ENCODE measurements at regions not wholly inside any gene's neighbourhood (a gene's known extent, or its start where the extent isn't known, plus 50 kb on each side); places are given as distances from the start of the nearest gene placed in this dataset.
"Not testable (repeated sequence)": the region's sequence is repeated elsewhere in the genome, so short reads cannot be mapped to it uniquely, and the experiment has no call there.

DNA sequence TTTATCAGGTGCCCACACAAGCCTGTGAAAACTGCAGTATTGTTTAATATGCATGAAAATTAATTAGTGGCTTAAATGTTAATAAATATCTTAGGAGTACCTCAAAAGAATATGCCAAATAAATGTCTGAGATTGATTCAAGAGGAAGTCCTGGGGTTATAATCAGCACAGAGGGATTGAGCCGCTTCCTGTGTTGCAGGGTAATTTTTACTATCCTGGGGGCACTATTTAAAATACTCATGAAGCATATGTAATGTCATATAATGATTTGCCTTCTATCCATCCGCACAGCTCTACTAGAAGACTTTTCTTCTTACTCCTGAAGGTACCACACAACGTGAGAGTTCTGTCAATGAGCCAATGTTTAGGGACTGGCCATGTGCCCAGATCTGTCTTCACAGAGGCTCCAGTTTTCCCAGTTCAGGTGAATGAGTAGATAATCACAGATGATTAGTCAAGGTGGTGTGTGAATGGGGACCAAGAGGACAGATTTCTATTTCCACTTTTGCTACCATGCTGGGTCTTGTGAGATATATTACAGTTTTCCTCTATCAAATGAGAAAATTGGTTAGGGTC lies 233.3 kb downstream of the USP46 start:
- DNase-seq, result no peak
- no peak for ATAC-seq
- intact Hi-C loops (cut with DNase I), result no loop called here

DNA sequence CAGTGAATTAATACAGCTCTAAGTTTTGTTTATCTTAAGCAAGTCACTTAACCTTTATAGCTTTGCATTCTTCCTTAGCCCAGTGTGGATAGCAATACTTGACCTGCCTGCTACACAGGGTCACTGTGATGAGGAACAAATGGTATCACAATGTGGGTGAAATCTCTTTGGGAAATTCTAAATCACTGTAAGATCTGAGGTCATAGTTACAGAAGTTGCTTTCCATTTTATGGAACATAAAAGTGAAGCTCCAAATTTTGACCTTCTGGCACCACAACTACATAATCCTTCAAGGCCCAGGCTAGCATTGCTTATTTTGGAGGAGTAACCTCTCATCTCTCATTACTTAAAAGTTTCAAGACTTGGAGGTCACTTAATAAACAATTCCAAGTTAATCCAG lies 227.7 kb downstream of the USP46 start:
- ATAC-seq (no peak), DNase-seq (no peak)
- intact Hi-C loops (cut with DNase I), result no loop called here

DNA sequence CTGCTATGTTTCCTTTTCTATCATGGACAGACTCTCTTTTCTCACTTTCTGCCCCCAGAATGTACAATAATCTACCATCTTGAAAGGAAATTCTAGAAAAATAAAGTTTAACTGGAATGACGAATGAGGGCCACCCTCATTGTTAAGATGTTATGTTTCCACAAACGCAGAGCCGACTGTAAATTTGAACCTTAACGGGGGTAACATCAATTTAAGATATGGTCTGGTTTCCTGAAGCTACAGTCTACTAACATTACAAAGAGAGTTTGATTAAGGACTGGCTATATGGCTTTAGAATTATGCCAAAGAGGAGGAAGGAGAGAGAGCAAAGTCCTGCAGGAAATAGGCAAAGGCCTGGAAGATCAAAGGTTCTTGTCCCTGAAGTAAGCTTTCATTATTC lies 227.2 kb downstream of the USP46 start:
- DNase-seq (no peak), ATAC-seq (no peak)
- intact Hi-C loops (cut with DNase I), result no loop called here

DNA sequence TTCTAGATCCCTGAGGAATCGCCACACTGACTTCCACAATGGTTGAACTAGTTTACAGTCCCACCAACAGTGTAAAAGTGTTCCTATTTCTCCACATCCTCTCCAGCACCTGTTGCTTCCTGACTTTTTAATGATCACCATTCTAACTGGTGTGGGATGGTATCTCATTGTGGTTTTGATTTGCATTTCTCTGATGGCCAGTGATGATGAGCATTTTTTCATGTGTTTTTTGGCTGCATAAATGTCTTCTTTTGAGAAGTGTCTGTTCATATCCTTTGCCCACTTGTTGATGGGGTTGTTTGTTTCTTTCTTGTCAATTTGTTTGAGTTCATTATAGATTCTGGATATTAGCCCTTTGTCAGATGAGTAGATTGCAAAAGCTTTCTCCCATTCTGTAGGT lies 216.6 kb downstream of the USP46 start:
- DNase-seq; intact Hi-C loops (cut with DNase I); ATAC-seq: not testable (repeated sequence)

DNA sequence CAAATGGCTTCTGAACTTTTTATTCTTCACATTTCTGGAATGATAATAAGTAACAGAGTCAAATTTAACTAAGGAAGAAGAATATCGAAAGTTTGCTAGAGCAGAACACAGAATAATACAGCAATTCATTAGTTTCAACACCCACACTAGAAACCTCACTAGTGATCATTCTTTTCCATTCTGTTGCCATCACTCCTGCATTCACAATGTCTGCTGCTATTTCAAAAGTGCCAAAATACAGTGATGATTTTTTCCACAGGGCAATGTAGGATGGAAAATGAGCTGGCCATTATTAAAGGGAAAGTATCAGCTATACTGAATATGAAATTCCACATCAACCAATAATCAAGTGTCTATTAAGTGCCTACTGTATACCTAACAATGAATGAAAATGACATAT lies 186.7 kb downstream of the USP46 start:
- intact Hi-C loops (cut with DNase I), result no loop called here
- DNase-seq, result no peak
- no peak for ATAC-seq

DNA sequence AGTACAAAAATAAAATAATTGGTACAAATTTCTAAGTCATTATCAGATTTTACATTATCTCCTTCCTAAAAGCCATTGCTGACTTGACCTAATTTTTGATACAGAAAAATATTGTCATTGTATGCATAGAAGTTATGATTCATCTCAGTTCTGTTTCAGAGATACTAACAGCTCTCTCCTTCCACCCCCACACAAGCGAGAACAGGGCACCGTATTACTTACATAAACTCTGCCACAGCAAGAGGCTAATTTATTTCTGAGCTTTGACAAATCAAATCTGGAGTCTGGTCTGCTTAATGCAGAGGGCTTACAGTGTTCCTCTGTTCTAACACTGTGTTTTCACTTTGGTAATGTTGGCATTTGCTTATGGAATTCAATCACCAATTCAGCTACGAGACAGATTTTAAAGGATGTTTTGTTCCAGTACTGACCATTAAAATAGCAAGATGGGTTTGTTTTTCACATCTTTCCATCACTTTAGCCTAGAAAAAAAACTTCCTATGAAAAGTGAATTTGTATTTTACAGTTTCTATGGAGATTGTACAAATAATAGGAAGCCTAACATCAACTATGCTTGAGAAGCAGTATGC lies 181.8 kb downstream of the USP46 start:
- no peak for DNase-seq
- intact Hi-C loops (cut with DNase I), result no loop called here
- ATAC-seq, result no peak

DNA sequence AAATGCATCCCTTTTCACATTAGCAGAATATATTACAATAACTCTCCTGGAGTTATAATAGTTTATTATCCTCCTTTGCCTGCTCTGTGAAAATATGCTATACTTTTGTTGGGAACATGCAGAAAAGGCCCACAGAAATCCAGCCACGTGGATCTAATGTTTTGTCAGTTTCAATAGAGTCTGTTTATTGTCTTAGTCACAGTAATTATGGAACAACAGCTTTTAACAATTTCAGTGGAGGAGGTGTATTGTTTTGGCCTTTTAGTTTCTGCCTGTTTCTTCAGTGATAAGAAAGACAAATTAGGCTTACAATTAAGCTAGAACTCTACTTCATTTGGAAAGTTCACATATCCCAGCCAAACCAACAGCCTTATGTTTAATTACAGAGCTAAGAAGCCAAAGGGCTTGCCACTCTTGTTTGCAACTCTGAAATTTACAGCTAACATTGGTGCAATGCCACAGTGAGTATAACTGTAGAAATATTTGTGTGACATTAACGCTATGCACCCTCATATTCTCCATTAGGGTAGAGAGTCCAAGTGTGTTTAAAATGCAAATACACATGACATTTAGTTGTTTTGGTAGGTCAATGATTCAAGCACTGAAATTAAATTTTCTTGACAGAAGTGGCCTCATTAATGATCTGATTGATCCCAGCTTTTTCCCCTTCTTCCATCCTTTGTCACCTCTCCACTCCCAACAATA lies 175.8 kb downstream of the USP46 start:
- intact Hi-C loops (cut with DNase I), result no loop called here
- DNase-seq (no peak), ATAC-seq (no peak)

DNA sequence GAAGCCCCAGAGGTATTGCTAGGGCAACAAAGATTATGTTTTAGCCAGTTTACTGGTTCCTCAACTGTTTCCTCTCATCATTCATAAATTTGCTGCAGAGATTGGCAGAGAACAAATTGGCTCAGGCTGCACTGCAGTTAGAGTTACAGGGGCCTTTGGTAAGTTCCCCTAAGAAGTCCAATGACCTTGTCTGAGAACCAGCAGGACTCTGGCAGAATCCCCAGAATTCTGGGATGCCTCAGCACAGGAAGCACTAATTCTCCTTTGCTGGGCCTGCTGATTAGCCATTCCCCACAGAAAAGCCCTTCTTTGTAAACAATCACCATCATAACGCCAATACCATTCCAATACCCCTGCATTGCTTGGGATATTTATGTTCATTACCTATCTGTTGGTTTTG lies 151.3 kb downstream of the USP46 start:
- intact Hi-C loops (cut with DNase I), result loop anchor here in 1 of 2 donors (10.0 kb wide), 1 partner anchor 133 kb away; no protein-coding TSS in a partner anchor
- peak; percentile 78 to 89 for ATAC-seq
- DNase-seq, result peak; percentile 22

DNA sequence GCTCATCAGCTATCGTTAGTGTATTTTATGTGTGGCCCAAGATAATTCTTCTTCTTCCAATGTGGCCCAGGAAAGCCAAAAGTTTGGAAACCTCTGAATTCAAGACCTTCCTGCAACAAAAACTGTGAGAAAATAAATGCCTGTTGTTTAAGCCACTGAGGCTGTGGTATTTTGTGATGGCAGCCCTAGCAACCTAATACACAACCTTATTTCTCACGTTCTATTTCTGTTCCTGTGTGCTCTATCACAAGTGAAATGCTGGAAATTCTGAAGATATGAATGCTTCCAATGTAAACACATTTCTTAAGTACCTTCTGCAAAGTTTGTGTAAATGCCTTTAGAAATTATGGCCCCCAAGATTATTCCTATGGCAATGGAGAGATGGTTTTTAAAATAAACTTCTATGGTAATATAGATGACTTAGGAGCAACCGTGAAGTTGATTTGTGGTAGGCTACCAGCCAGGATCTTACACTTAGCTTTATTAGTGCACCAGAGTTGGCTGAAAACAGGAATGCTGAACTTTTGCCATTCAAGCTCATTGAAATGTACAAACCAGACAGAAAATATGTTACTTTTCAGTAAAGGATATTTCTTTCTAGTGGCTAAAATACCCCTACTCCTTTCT lies 148.0 kb downstream of the USP46 start:
- DNase-seq (no peak), ATAC-seq (peak; percentile 38 to 39)
- intact Hi-C loops (cut with DNase I), result no loop called here

DNA sequence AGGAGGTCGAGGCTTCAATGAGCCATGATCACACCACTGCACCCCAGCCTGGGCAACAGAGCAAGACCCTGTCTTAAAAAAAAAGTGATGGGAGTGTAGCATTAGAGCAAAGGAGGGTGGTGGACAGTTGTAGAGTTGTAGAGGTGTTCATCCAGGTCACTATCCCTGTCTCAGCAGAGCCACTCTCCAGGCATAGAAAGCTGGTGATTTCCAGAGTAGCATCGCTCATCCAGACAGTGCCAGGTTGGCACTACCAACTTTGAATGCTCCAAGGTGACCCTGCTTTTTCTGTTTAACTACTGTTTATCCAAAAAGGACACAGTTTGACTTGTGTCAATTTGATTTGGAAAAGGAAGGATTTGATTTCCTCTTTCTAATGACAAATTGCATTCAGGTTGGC lies 147.3 kb downstream of the USP46 start:
- no peak for ATAC-seq
- DNase-seq, result no peak
- intact Hi-C loops (cut with DNase I), result no loop called here

DNA sequence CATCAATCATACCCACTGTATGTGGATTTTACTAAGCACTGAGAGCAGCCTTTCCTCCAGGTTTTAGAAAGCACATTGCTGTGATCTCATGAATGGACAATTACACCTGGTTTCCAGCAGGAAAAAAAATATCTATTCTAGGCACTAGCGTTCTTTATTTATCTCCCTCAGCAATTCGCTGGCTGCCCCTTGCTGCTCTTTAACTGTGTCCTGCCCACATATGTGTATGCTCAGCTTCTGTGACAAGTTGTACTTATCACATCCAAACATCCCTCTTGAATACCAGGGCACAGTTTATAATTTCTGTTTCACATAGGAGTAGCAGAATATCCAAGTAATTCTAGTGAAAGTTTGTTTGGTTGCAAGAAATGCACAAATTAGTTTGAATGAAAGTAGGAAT lies 146.8 kb downstream of the USP46 start:
- DNase-seq (no peak), ATAC-seq (no peak)
- intact Hi-C loops (cut with DNase I), result no loop called here

DNA sequence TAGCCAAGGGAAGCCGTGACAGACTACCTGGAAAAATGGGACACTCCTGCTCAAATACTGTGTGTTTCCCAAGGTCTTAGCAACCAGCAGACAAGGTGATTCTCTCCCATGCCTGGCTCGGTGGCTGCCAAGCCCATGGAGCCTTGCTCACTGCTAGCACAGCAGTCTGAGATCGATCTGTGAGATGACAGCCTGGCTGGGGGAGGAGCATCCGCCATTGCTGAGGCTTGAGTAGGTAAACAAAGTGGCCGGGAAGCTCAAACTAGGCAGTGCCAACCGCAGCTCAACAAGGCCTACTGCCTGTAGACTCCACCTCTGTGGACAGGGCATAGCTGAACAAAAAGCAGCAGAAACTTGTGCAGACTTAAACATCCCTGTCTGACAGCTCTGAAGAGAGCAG lies 137.0 kb downstream of the USP46 start:
- intact Hi-C loops (cut with DNase I); ATAC-seq; DNase-seq: not testable (repeated sequence)

DNA sequence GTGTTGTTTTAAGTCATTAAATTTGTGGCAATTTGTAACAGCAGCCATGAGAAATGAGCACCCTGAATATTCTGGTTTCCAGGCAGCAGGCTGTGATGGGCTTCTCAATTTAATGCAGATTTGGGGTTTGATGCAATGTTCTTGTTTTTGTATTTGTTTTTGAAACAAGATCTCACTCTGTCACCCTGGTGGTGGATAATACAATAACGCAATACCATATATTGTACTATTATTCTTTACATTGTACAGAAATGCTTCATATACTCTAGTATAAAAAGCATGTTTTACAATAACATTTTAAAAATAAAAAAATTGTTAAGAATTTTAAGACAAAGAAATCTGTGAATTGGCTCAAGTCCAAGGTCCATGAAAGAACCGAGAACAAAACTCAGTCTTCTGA lies 129.1 kb downstream of the USP46 start:
- no peak for DNase-seq
- intact Hi-C loops (cut with DNase I), result loop anchor here in 1 of 2 donors (10.0 kb wide), 1 partner anchor 155 kb away; no protein-coding TSS in a partner anchor
- ATAC-seq, result no peak

DNA sequence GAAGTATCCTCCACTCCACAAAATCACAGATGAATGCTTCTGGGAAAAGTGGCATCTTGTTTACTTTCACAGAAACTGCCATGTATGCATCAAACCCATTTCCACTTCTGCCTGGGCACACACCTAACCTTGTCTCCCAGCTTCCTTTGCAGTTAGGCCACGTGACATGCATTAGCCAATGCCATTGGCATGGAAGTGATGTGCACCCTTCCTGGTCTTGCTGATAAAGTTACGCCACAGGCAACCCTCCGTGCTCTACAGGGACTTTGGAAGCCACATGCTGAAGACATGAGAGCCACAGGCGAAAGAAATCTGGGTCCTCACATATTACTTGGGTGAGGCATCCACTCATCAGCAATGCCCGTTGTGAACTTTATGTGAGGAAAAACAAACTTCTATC lies 123.3 kb downstream of the USP46 start:
- no peak for ATAC-seq
- intact Hi-C loops (cut with DNase I), result loop anchor here in 1 of 2 donors (10.0 kb wide), 1 partner anchor 161 kb away; no protein-coding TSS in a partner anchor

More for the DNA sequence above, 123.3 kb downstream of the USP46 start:
- DNase-seq, result no peak

All from left cardiac atrium (tissue), 4 donors.